Lower lobe of right lung (tissue), 2 donors: ENCODE measurements at regions not wholly inside any gene's neighbourhood (a gene's known extent, or its start where the extent isn't known, plus 50 kb on each side); places are given as distances from the start of the nearest gene placed in this dataset.

Experiments
- ATAC-seq, 2 donors: fragments of 200-7000 bp; cut with Tn5 transposase; one replicate each; pipeline ENCODE4 v1.9.1; 2020 to 2022; ENCODE audit warnings: mild to moderate bottlenecking in 2 of 2, moderate library complexity in 2 of 2
- DNase-seq: peaks from one replicate; pipeline ENCODE4 v3.0.0-alpha.2; 2020
- H3K27ac ChIP-seq: fragments of 200-600 bp; one replicate; pipeline ENCODE4 v1.8.0; 2022
- H3K27me3 ChIP-seq: fragments of 200-600 bp; one replicate; pipeline ENCODE4 v1.8.0; 2022; ENCODE audit warnings: low read depth
- H3K36me3 ChIP-seq: fragments of 200-600 bp; one replicate; pipeline ENCODE4 v1.8.0; 2022; ENCODE audit warnings: mild to moderate bottlenecking
- H3K4me1 ChIP-seq: fragments of 200-600 bp; one replicate; pipeline ENCODE4 v1.8.0; 2022
- H3K4me3 ChIP-seq: fragments of 200-600 bp; one replicate; pipeline ENCODE4 v1.8.0; 2022; ENCODE audit warnings: mild to moderate bottlenecking
- H3K9me3 ChIP-seq: fragments of 200-600 bp; one replicate; pipeline ENCODE4 v1.8.0; 2022
- CTCF ChIP-seq: fragments of 200-600 bp; IDR thresholded peaks from one replicate; pipeline ENCODE4 v1.8.0; 2022; ENCODE audit warnings: antibody characterized with exemption, mild to moderate bottlenecking
- intact Hi-C: fragments of 100-400 bp; cut with DNase I; formaldehyde crosslinking; loops from one replicate; pipeline ENCODE4 v1.11.0; 2022
- donor health status: DM: no; HTN: yes; CAD: no; lungs with severe emphysema.

DNA sequence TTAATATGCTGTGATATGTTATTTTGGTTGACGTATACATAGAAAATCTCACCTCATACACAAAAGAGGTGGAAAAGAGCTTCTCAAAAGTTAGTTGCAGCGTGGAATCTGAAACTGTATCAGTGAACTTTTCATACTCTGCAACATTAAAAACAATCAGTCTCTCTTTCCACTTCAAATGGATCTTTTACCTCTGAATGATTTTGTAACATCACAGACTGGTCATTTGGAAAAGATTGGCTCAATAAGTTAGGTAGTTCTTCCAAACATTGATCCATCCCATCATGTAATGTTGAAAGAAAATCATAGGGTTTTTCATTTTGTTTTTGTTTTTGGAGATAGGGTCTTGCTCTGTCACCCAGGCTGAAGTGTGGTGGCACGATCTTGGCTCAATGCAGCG is 131.1 kb downstream of the AHR start:
- no peak for TF ChIP-seq CTCF
- H3K4me1 ChIP-seq = no peaks in the 10 kb centered on the region
- no peaks in the 10 kb centered on the region for H3K27me3 ChIP-seq
- H3K9me3 ChIP-seq = peaks cover 15% of the 10 kb centered on the region
- no peak for ATAC-seq
- H3K27ac ChIP-seq = no peak overlapping the region
- DNase-seq = no peak
- no peak overlapping the region for H3K4me3 ChIP-seq
- H3K36me3 ChIP-seq = no peaks in the 10 kb centered on the region
- intact Hi-C loops = no loop called here

DNA sequence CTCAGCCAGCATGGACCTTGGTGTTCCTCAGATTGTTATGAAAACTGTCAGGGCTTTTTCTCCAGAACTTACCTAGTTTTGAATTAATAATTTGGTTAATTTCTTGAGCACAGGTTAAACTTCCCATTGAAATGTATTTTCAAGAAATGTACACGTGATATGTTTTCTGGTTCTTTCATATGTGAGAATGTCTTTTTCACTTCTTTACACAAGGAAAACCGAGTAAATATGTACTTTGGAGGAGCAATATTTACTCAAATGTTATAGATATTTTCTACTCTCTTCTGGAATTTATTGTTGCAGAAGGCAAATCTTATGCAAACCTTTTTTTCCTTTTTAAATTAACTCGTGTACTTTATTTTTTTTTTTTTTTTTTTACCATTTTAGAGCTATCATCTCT is 134.3 kb downstream of the AHR start:
- no peak overlapping the region for H3K27ac ChIP-seq
- intact Hi-C loops = no loop called here
- no peak for ATAC-seq

GRCh38 chr7:17434191-17434590 is 135.7 kb downstream of the AHR start:
- intact Hi-C loops = no loop called here
- Histone ChIP-seq H3K4me3 (no peak overlapping the region), H3K36me3 (no peaks in the 10 kb centered on the region), H3K27ac (no peak overlapping the region), H3K27me3 (no peaks in the 10 kb centered on the region), H3K9me3 (no peaks in the 10 kb centered on the region), H3K4me1 (no peaks in the 10 kb centered on the region)
- DNase-seq = no peak
- TF ChIP-seq CTCF = no peak
- no peak for ATAC-seq

More for the DNA sequence above, 134.3 kb downstream of the AHR start:
- no peaks in the 10 kb centered on the region for H3K36me3 ChIP-seq
- H3K27me3 ChIP-seq = no peaks in the 10 kb centered on the region
- H3K9me3 ChIP-seq = peaks cover 13% of the 10 kb centered on the region
- no peak for TF ChIP-seq CTCF
- no peak for DNase-seq
- H3K4me3 ChIP-seq = no peak overlapping the region
- no peaks in the 10 kb centered on the region for H3K4me1 ChIP-seq

DNA sequence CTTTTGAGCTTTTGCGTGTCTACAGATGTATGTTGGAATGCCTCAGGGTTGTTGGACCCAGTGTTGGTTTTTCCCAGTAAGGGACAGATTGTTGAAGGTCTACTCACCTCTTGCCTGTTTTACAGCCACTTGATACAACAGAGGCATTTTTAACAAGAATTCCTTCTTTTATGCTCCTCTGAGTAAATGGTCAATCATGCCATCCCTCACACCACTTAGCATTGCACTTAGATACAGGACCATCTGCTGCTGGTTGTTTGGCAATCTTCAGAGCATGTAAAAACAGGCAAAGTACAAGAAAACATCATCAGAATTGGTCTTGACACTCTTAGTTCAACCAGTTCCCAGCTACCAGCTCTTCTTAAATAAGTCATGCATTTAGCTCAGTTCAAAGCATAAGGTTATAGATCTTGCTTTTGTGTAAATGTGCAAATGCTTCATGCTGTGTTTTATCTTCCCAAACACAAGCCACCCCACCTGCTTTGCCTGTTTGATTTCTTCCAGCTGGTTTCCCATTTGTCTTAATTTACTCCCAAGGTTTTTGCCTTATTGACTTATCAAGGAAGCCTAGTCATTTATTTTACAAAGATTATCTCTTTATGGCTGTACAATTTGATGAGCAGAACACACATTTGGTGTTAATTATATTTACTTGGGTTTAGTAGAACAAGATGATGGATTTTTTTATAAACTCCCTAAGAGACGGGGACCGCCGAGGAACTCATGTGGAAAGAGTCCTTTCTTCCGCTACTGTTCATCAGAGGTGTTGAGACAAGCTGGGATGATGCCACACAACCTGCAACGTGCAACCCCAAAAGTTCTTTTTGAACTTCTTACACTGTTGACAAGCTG is 136.6 kb downstream of the AHR start:
- no peaks in the 10 kb centered on the region for H3K36me3 ChIP-seq
- no peak overlapping the region for H3K27ac ChIP-seq
- TF ChIP-seq CTCF = no peak
- H3K27me3 ChIP-seq = no peaks in the 10 kb centered on the region
- ATAC-seq (no peak), DNase-seq (no peak)
- intact Hi-C loops = no loop called here
- no peaks in the 10 kb centered on the region for H3K9me3 ChIP-seq
- no peak overlapping the region for H3K4me3 ChIP-seq
- no peaks in the 10 kb centered on the region for H3K4me1 ChIP-seq

GRCh38 chr7:17436126-17436525 is 137.7 kb downstream of the AHR start:
- Histone ChIP-seq H3K9me3 (no peaks in the 10 kb centered on the region), H3K4me1 (no peaks in the 10 kb centered on the region), H3K27ac (no peak overlapping the region), H3K36me3 (no peaks in the 10 kb centered on the region), H3K4me3 (no peak overlapping the region), H3K27me3 (no peaks in the 10 kb centered on the region)
- ATAC-seq (no peak), DNase-seq (no peak)
- intact Hi-C loops = no loop called here
- TF ChIP-seq CTCF = no peak
